ENCODE measurements at regions not wholly inside any gene's neighbourhood (a gene's known extent, or its start where the extent isn't known, plus 50 kb on each side); places are given as distances from the start of the nearest gene placed in this dataset.

DNA sequence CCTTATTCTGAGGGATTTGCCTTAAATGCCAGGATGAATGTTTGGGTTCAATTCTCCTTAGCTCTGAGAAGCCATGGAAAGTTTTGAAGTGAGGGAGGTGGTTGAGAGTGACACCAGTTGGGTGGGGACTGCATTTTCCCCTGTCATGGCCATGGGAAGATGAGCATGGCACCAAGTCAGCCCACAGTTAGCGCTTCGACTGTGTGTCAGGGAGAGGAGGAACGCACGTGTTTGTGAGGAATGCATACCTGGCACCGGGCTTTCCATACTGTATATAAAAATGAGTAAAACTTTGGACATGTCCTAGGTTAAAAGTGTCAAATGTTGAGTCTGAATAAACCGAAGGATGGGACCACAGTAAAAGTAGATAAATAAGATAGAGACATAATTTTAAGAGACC is 187.5 kb upstream of the KL start:
- H3K4me3 ChIP-seq (ENCODE audit: low read length in 2 of 2) = no peak overlapping the region
- Mint-ChIP-seq H3K4me1 (no peaks in the 10 kb centered on the region), H3K27me3 (peaks cover 0 to under 1% of the 10 kb centered on the region in 2 donors), H3K36me3 (no peaks in the 10 kb centered on the region), H3K4me3 (no peak overlapping the region), H3K9me3 (peaks cover 0 to 8% (median 4%) of the 10 kb centered on the region in 8 donors), H3K27ac (no peak overlapping the region)
- H3K9me3 ChIP-seq (ENCODE audit: control insufficient read depth in 1 of 2, low read length in 2 of 2) = no peaks in the 10 kb centered on the region
- no peaks in the 10 kb centered on the region for H3K36me3 ChIP-seq (ENCODE audit: insufficient read depth, low read length)
- H3K27ac ChIP-seq (ENCODE audit: low read depth, low read length) = no peak overlapping the region
- no peak for DNase-seq
- intact Hi-C loops (cut with micrococcal nuclease) = no loop called here
- H3K4me1 ChIP-seq (ENCODE audit: insufficient read depth, low read length) = no peaks in the 10 kb centered on the region
- no peaks in the 10 kb centered on the region for H3K27me3 ChIP-seq (ENCODE audit: insufficient read depth, low read length)
- ChIA-PET POLR2A (ENCODE audit: partially characterized antibody) (no interaction called here), CTCF (ENCODE audit: partially characterized antibody) (no interaction called here)

DNA sequence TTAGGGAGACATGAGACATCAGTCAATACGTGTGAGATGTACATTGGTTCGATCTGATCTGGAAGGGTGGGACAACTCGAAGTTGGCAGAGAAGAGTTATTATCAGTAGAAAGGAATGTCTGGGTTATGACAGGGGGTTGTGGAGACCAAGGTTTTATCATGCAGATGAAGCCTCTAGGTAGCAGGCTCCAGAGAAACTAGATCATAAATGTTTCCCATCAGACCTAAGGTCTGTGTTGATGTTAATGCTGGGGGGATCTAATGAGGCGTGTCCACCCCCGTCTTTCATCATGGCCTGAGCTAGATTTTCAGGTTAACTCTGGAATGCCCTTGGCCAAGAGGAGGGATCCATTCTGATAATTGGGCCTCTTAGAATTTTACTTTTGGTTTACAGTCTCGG is 187.0 kb upstream of the KL start:
- H3K4me1 Mint-ChIP-seq = no peaks in the 10 kb centered on the region

DNA sequence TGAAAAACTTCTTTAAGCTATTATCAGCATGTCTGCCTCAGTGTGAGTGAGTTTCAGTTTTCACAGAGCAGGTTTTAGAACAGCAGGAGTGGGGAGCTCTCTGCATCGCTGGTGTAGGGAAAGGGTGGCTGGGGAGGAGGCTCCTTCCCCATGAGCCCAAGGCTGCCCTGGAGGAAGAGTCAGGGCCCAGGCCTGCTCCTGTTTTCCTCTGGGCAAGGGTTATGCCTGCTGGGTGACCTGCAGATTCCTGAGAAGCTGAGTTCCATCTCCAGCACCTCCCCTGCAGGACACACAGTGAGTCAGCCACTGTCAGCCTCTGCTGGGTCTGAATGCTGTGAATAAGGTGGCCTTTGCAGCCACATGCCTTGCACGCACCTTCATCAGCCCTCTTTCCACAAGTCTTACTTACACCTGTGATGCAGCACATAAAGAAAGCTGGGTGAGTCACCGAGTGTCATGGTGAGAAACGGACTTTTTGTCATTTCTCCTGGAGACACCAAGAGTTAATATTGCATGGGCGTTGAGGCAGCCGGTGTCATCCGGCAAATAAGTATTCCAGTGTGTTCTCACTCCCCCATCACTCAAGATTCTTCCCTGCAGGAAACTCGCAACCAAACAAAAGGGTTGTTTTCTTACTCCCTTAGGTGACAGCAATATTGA is 186.4 kb upstream of the KL start:
- ChIA-PET POLR2A (ENCODE audit: partially characterized antibody) (no interaction called here), CTCF (ENCODE audit: partially characterized antibody) (no interaction called here)
- Mint-ChIP-seq H3K4me3 (no peak overlapping the region), H3K36me3 (no peaks in the 10 kb centered on the region), H3K27me3 (no peaks in the 10 kb centered on the region), H3K4me1 (no peaks in the 10 kb centered on the region), H3K9me3 (peaks cover 0 to 17% (median 10%) of the 10 kb centered on the region in 8 donors), H3K27ac (no peak overlapping the region)
- Histone ChIP-seq H3K9me3 (ENCODE audit: control insufficient read depth in 1 of 2, low read length in 2 of 2) (no peaks in the 10 kb centered on the region), H3K27me3 (ENCODE audit: insufficient read depth, low read length) (no peaks in the 10 kb centered on the region), H3K4me1 (ENCODE audit: insufficient read depth, low read length) (no peaks in the 10 kb centered on the region), H3K4me3 (ENCODE audit: low read length in 2 of 2) (no peak overlapping the region), H3K36me3 (ENCODE audit: insufficient read depth, low read length) (no peaks in the 10 kb centered on the region), H3K27ac (ENCODE audit: low read depth, low read length) (no peak overlapping the region)
- intact Hi-C loops (cut with micrococcal nuclease) = no loop called here
- no peak for DNase-seq

More for the DNA sequence above, 187.0 kb upstream of the KL start:
- intact Hi-C loops (cut with micrococcal nuclease) = no loop called here
- Histone ChIP-seq H3K27me3 (ENCODE audit: insufficient read depth, low read length) (no peaks in the 10 kb centered on the region), H3K9me3 (ENCODE audit: control insufficient read depth in 1 of 2, low read length in 2 of 2) (no peaks in the 10 kb centered on the region), H3K27ac (ENCODE audit: low read depth, low read length) (no peak overlapping the region), H3K36me3 (ENCODE audit: insufficient read depth, low read length) (no peaks in the 10 kb centered on the region), H3K4me3 (ENCODE audit: low read length in 2 of 2) (no peak overlapping the region), H3K4me1 (ENCODE audit: insufficient read depth, low read length) (no peaks in the 10 kb centered on the region)
- Mint-ChIP-seq H3K27ac (no peak overlapping the region), H3K4me3 (no peak overlapping the region), H3K9me3 (peaks cover 0 to 14% (median 8%) of the 10 kb centered on the region in 8 donors), H3K36me3 (no peaks in the 10 kb centered on the region), H3K27me3 (no peaks in the 10 kb centered on the region)
- ChIA-PET POLR2A (ENCODE audit: partially characterized antibody) (no interaction called here), CTCF (ENCODE audit: partially characterized antibody) (no interaction called here)
- DNase-seq = no peak

DNA sequence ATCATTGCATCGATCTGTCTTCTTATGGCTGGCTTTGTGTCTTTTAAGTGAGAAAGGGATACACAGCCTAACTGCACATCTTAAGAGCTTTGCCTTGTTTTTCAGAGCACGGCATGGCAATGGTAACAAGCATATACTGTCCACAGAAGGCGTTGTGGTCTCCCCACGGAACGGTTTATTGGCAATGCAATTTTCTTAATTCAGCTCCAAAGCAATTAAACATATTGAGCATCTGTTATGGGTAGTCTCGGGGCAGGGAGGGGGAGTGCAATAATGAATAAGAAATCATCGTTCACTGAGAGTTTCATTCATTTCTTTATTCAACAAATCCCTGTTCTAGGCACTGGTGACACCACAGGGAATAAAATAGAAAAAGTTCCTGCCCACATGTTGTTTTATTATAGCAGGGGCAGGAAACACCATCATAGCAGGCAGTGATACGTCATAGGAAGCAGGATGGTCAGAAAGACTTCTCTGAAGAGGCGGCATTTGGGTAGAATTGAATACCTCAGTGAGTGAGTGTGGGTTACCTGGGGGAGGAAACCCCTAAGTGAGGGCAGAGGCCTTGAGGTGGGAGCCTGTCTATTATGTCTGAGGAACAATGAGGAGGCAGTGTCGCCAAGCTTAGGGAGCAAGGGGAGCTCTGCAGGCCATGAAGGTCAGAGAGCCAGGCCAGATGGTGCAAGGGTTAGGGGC is 185.7 kb upstream of the KL start:
- H3K27me3 Mint-ChIP-seq = no peaks in the 10 kb centered on the region
- Histone ChIP-seq H3K27ac (ENCODE audit: low read depth, low read length) (no peak overlapping the region), H3K36me3 (ENCODE audit: insufficient read depth, low read length) (no peaks in the 10 kb centered on the region), H3K4me3 (ENCODE audit: low read length in 2 of 2) (no peak overlapping the region), H3K4me1 (ENCODE audit: insufficient read depth, low read length) (no peaks in the 10 kb centered on the region), H3K9me3 (ENCODE audit: control insufficient read depth in 1 of 2, low read length in 2 of 2) (no peaks in the 10 kb centered on the region), H3K27me3 (ENCODE audit: insufficient read depth, low read length) (no peaks in the 10 kb centered on the region)
- no peak for DNase-seq
- ChIA-PET CTCF (ENCODE audit: partially characterized antibody) (no interaction called here), POLR2A (ENCODE audit: partially characterized antibody) (no interaction called here)
- no peak overlapping the region for H3K4me3 Mint-ChIP-seq
- H3K4me1 Mint-ChIP-seq = no peaks in the 10 kb centered on the region
- H3K36me3 Mint-ChIP-seq = no peaks in the 10 kb centered on the region
- H3K27ac Mint-ChIP-seq = no peak overlapping the region
- H3K9me3 Mint-ChIP-seq = peaks cover 0 to 17% (median 11%) of the 10 kb centered on the region in 8 donors
- intact Hi-C loops (cut with micrococcal nuclease) = no loop called here

DNA sequence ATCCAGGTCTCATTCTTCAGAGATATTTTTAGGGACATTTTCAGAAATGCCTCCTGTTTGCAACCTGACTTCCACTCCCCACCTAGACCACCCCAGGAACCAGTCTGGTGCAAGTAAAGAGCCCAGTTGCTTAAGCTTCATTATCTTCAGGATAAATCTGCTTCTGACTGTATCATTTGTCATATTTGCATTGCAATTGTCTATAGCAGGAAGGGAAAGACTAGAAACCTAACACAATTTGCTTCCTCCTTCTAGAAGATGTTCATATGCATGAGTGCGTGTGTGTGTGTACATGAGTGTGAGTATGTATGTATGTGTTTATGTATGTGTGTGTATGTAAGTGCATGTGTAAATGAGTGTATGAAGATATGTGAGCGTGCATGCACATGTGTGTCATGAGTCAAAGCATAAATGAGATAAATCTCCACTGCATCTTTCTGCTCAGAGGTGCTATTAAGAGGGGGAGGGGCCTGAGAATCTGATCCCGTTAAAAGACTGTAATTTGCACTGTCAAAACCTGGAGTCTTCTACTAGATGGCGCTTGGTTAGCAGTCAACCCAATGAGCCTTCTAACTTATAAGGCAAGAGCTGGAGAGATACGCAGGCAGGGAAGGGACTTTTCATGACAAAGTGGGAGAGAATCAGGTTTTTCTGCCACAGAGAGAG is 178.8 kb upstream of the KL start:
- Mint-ChIP-seq H3K9me3 (peaks cover 0 to 25% (median 16%) of the 10 kb centered on the region in 8 donors), H3K4me1 (no peaks in the 10 kb centered on the region), H3K27me3 (peaks cover 0 to 2% of the 10 kb centered on the region in 2 donors), H3K27ac (no peak overlapping the region), H3K36me3 (no peaks in the 10 kb centered on the region), H3K4me3 (peak overlapping the region in 1 of 8 donors; percentile 56)
- Histone ChIP-seq H3K9me3 (ENCODE audit: control insufficient read depth in 1 of 2, low read length in 2 of 2) (no peaks in the 10 kb centered on the region), H3K27ac (ENCODE audit: low read depth, low read length) (no peak overlapping the region), H3K27me3 (ENCODE audit: insufficient read depth, low read length) (no peaks in the 10 kb centered on the region), H3K36me3 (ENCODE audit: insufficient read depth, low read length) (no peaks in the 10 kb centered on the region), H3K4me3 (ENCODE audit: low read length in 2 of 2) (no peak overlapping the region), H3K4me1 (ENCODE audit: insufficient read depth, low read length) (no peaks in the 10 kb centered on the region)
- POLR2A ChIA-PET (ENCODE audit: partially characterized antibody) = no interaction called here
- CTCF ChIA-PET (ENCODE audit: partially characterized antibody) = no interaction called here
- intact Hi-C loops (cut with micrococcal nuclease) = no loop called here
- no peak for DNase-seq

DNA sequence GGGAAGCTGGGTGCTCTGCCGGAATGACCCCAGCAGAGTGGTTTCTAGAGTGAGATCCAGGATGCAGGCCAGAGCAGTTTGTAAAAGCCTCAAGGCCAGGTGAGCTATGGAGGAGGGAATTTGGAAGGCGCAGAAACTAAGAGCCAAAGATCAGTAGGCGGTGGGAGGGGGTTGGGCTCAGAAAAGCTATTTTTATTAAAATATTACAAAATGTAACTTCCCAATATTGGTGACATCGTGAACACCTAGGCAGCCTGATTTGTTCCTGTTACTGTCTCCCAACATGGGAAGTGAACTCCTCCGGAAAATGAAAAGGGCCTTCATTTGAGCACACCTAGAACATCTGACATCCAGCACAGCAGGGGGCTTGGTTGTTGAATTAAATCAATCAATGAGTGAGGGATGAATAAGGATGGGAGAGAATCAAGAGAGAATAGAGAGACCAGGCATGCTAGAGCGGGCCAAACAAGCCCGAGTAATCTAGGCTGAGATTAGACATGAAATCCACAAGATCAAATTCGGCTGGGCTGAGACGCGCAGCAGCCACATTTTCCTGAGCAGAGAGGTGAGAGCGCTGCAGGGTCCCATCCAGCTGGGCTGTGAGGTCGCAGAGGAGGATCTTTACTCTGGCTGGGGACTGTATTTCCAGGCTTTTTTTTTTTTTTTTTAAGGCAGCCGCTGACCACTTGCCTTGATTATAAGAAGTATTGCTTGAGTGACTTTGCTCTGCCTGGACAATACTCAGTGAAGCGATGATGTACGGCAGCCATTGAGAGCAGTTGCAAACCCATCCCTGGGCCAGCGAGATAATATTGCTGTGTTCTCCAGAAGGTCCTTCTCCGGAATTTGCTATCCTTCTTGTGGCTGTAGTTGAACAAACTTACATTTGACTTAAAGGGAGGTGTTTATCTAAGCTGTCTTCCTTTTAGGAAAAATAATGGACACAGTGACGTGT is 178.0 kb upstream of the KL start:
- no peaks in the 10 kb centered on the region for H3K36me3 ChIP-seq (ENCODE audit: insufficient read depth, low read length)
- ChIA-PET POLR2A (ENCODE audit: partially characterized antibody) (no interaction called here), CTCF (ENCODE audit: partially characterized antibody) (no interaction called here)
- peaks cover 0 to 21% (median 15%) of the 10 kb centered on the region in 8 donors for H3K9me3 Mint-ChIP-seq
- H3K27ac Mint-ChIP-seq = peak overlapping the region in 1 of 7 donors; percentile 48
- no peaks in the 10 kb centered on the region for H3K4me1 ChIP-seq (ENCODE audit: insufficient read depth, low read length)
- intact Hi-C loops (cut with micrococcal nuclease) = no loop called here
- no peaks in the 10 kb centered on the region for H3K27me3 ChIP-seq (ENCODE audit: insufficient read depth, low read length)
- no peak overlapping the region for H3K27ac ChIP-seq (ENCODE audit: low read depth, low read length)
- H3K4me3 ChIP-seq (ENCODE audit: low read length in 2 of 2) = no peak overlapping the region
- H3K4me3 Mint-ChIP-seq = peak overlapping the region in 1 of 8 donors; percentile 56
- DNase-seq = no peak
- H3K27me3 Mint-ChIP-seq = peaks cover 0 to 2% of the 10 kb centered on the region in 2 donors
- no peaks in the 10 kb centered on the region for H3K36me3 Mint-ChIP-seq
- no peaks in the 10 kb centered on the region for H3K9me3 ChIP-seq (ENCODE audit: control insufficient read depth in 1 of 2, low read length in 2 of 2)
- H3K4me1 Mint-ChIP-seq = no peaks in the 10 kb centered on the region

DNA sequence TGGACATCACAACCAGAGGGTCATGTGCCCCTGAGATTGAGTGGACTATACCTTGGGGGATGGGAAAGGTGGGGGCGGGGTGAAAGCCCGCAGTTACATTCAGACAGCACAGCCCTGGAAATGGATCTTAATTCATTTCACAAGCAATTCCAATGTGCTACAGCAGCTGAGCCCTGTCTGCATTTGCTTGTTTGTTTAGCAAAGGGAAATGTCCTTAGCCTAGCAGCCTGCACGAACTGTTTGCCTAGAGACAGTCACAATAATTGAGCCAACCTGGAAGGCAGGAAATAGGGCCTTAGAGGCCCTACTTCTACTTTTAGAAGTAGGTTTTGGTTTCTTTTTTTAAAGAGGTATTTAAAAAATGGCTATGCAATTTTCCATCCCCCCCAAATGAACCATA is 177.3 kb upstream of the KL start:
- POLR2A ChIA-PET (ENCODE audit: partially characterized antibody) = no interaction called here
- Mint-ChIP-seq H3K36me3 (no peaks in the 10 kb centered on the region), H3K27ac (peak overlapping the region in 1 of 7 donors; percentile 48), H3K4me1 (no peaks in the 10 kb centered on the region), H3K27me3 (peaks cover 0 to 2% of the 10 kb centered on the region in 2 donors), H3K9me3 (peaks cover 0 to 15% (median 9%) of the 10 kb centered on the region in 8 donors), H3K4me3 (no peak overlapping the region)
- peak in 1 of 5 donors; percentile 4 for DNase-seq
- intact Hi-C loops (cut with micrococcal nuclease) = no loop called here
- Histone ChIP-seq H3K9me3 (ENCODE audit: control insufficient read depth in 1 of 2, low read length in 2 of 2) (no peaks in the 10 kb centered on the region), H3K4me3 (ENCODE audit: low read length in 2 of 2) (no peak overlapping the region), H3K27me3 (ENCODE audit: insufficient read depth, low read length) (no peaks in the 10 kb centered on the region), H3K4me1 (ENCODE audit: insufficient read depth, low read length) (no peaks in the 10 kb centered on the region), H3K36me3 (ENCODE audit: insufficient read depth, low read length) (no peaks in the 10 kb centered on the region), H3K27ac (ENCODE audit: low read depth, low read length) (no peak overlapping the region)
- CTCF ChIA-PET (ENCODE audit: partially characterized antibody) = no interaction called here

Data from CD4-positive, alpha-beta memory T cell (primary cell).